Hepatocyte (in vitro differentiated cells): ENCODE measurements at regions not wholly inside any gene's neighbourhood (a gene's known extent, or its start where the extent isn't known, plus 50 kb on each side); places are given as distances from the start of the nearest gene placed in this dataset.

Experiments used
- DNase-seq: peaks from one replicate; pipeline ENCODE4 v3.0.0-alpha.2; 2016; ENCODE audit warnings: low spot score
- H2AFZ ChIP-seq: fragments of 200-600 bp; sonication (generic); 2 replicates; pipeline ENCODE4 v1.6.0; 2016; ENCODE audit warnings: antibody characterized with exemption, mild to moderate bottlenecking
- H3K27ac ChIP-seq: fragments of 200-600 bp; sonication (generic); 2 replicates; pipeline ENCODE4 v1.5.1; 2016; ENCODE audit warnings: mild to moderate bottlenecking
- H3K27me3 ChIP-seq: fragments of 200-600 bp; sonication (generic); 2 replicates; pipeline ENCODE4 v1.6.1; 2016
- H3K36me3 ChIP-seq: fragments of 200-600 bp; sonication (generic); replicated peaks from 2 replicates; pipeline ENCODE4 v1.5.1; 2016; ENCODE audit warnings: low read depth; ENCODE audit not compliant: insufficient read depth
- H3K4me1 ChIP-seq: fragments of 200-600 bp; sonication (generic); 2 replicates; pipeline ENCODE4 v1.5.1; 2016; ENCODE audit warnings: mild to moderate bottlenecking, moderate library complexity; ENCODE audit not compliant: insufficient read depth
- H3K4me2 ChIP-seq: fragments of 200-600 bp; sonication (generic); 2 replicates; pipeline ENCODE4 v1.6.0; 2016
- H3K4me3 ChIP-seq: fragments of 200-600 bp; sonication (generic); 2 replicates; pipeline ENCODE4 v1.5.1; 2016; ENCODE audit warnings: mild to moderate bottlenecking
- H3K79me2 ChIP-seq: fragments of 200-600 bp; sonication (generic); 2 replicates; pipeline ENCODE4 v1.6.0; 2017; ENCODE audit warnings: mild to moderate bottlenecking
- H3K9me2 ChIP-seq: fragments of 200-600 bp; sonication (generic); replicated peaks from 2 replicates; pipeline ENCODE4 v1.6.0; 2017; ENCODE audit warnings: mild to moderate bottlenecking; ENCODE audit not compliant: insufficient read depth
- H3K9me3 ChIP-seq: fragments of 200-600 bp; sonication (generic); 2 replicates; pipeline ENCODE4 v1.5.1; 2016; ENCODE audit warnings: low read depth, mild to moderate bottlenecking
- H4K20me1 ChIP-seq: fragments of 200-600 bp; sonication (generic); 2 replicates; pipeline ENCODE4 v1.6.0; 2016; ENCODE audit warnings: mild to moderate bottlenecking; ENCODE audit not compliant: insufficient read depth, poor library complexity, severe bottlenecking
- EZH2 ChIP-seq: fragments of 200-600 bp; sonication (generic); IDR thresholded peaks from 2 replicates; pipeline ENCODE4 v1.6.1; 2016; ENCODE audit warnings: antibody characterized with exemption, mild to moderate bottlenecking, borderline replicate concordance
- EZH2phosphoT487 ChIP-seq: fragments of 200-600 bp; sonication (generic); IDR thresholded peaks from one replicate; pipeline ENCODE4 v1.6.1; 2018; ENCODE audit warnings: antibody characterized with exemption, mild to moderate bottlenecking, low read depth, moderate library complexity; ENCODE audit not compliant: unreplicated experiment, severe bottlenecking
- WGBS: methylation state at CpG from one replicate; pipeline ENCODE4 v1.1.6; 2016; ENCODE audit warnings: low lambda C conversion rate; ENCODE audit errors: missing lambda C conversion rate; 5-methylcytosine and 5-hydroxymethylcytosine counted together
- TF ChIP-seq, protein P1 (sequence below): fragments of 200-600 bp; sonication (generic); IDR thresholded peaks from 2 replicates; pipeline ENCODE4 v1.5.1; 2016; ENCODE audit warnings: antibody characterized with exemption, mild to moderate bottlenecking; ENCODE audit not compliant: poor library complexity

DNA sequence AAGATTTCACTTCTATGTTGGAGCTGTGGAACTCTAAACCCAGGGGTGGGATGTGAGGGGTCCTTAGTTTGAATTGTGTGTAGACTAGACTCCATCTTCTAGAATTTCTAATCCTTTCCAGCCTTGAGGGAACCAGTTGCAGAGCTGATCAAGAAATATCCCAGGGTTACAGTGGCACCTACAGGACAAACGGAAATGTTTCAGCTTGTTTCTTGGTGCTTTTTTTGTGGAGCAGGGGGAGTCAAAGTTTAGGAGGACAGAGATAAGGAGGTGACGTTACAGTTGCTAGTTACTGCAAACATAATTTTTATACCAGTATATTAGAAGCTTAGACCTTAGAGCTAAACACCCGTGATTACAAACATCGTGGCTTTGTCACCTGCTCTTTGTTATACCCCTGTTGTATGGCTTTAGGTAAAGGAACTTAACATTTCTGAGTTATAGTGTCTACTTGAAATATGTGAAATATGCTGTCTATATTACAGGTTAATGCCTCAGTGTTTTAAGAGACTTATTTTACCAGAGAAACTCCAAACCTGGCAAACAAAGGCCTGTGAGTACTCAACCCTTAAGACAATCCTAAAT lies 84.5 kb upstream of the DYNC1I1 start:
- Histone ChIP-seq H3K4me2 (no peak overlapping the region), H3K9me3 (no peaks in the 10 kb centered on the region)

DNA sequence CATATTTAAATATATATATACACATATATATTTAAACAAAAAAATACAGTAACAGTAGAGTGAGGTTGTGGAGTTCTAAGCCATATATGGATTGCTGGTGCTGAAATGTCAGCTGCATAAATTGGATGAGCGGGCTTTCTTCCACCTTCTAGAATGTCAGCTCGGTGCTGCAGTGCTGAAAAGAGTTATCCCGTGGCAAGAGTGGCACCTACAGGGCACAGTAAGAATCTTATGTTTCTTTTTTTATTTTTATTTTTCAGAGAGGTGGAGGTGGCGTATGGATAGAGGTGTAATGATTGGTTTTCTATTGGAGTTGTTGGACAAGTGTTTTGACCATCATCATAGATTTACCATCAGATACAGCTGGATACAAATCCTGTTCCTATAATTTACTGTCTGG lies 86.2 kb upstream of the DYNC1I1 start:
- no peaks in the 10 kb centered on the region for H3K9me2 ChIP-seq
- H3K9me3 ChIP-seq = no peaks in the 10 kb centered on the region
- H4K20me1 ChIP-seq = no peaks in the 10 kb centered on the region
- no peak overlapping the region for H3K27ac ChIP-seq
- peak; percentile 79 for DNase-seq
- no peak overlapping the region for H3K4me2 ChIP-seq
- no peak overlapping the region for H2AFZ ChIP-seq
- H3K4me1 ChIP-seq = no peaks in the 10 kb centered on the region
- no peak overlapping the region for H3K4me3 ChIP-seq
- TF ChIP-seq, protein P1, sequence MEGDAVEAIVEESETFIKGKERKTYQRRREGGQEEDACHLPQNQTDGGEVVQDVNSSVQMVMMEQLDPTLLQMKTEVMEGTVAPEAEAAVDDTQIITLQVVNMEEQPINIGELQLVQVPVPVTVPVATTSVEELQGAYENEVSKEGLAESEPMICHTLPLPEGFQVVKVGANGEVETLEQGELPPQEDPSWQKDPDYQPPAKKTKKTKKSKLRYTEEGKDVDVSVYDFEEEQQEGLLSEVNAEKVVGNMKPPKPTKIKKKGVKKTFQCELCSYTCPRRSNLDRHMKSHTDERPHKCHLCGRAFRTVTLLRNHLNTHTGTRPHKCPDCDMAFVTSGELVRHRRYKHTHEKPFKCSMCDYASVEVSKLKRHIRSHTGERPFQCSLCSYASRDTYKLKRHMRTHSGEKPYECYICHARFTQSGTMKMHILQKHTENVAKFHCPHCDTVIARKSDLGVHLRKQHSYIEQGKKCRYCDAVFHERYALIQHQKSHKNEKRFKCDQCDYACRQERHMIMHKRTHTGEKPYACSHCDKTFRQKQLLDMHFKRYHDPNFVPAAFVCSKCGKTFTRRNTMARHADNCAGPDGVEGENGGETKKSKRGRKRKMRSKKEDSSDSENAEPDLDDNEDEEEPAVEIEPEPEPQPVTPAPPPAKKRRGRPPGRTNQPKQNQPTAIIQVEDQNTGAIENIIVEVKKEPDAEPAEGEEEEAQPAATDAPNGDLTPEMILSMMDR = peak; percentile 68
- TF ChIP-seq EZH2phosphoT487 (no peak), EZH2 (no peak)
- whole genome bisulfite sequencing = 22% methylated on average over 4 of the region's 4 CpGs
- H3K27me3 ChIP-seq = no peaks in the 10 kb centered on the region
- H3K79me2 ChIP-seq = no peaks in the 10 kb centered on the region
- H3K36me3 ChIP-seq = no peaks in the 10 kb centered on the region

More for the DNA sequence above, 84.5 kb upstream of the DYNC1I1 start:
- no peaks in the 10 kb centered on the region for H3K36me3 ChIP-seq
- H3K4me3 ChIP-seq = no peak overlapping the region
- H2AFZ ChIP-seq = no peak overlapping the region
- H3K27me3 ChIP-seq = no peaks in the 10 kb centered on the region
- H3K9me2 ChIP-seq = no peaks in the 10 kb centered on the region
- WGBS = 17% methylated on average over 4 of the region's 4 CpGs
- no peaks in the 10 kb centered on the region for H4K20me1 ChIP-seq
- peak; percentile 52 for DNase-seq
- no peaks in the 10 kb centered on the region for H3K4me1 ChIP-seq
- H3K27ac ChIP-seq = no peak overlapping the region
- no peak for TF ChIP-seq EZH2
- TF ChIP-seq, protein P1 = peak; percentile 62
- H3K79me2 ChIP-seq = no peaks in the 10 kb centered on the region

DNA sequence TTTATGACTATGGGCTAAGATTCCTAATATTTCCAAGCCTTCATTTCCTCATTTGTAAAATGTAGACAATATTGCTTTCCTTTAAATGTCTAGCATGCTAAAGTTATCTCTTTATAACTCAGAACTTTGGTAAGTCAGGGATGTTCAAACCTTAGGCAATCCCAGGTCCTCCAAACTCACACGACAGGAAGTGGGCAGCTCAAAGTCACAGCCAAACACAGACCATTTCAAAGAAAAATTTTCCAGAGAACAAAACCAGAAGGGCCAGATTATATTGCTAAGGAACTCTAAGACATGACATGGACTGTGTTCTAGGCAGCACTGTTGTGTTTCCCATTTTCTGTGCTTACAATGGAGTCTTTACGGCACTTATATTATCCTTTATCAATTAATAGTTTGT lies 87.8 kb upstream of the DYNC1I1 start:
- Histone ChIP-seq H3K9me2 (no peaks in the 10 kb centered on the region), H3K4me3 (no peak overlapping the region), H3K4me2 (no peak overlapping the region), H3K9me3 (no peaks in the 10 kb centered on the region), H3K27ac (no peak overlapping the region), H2AFZ (no peak overlapping the region), H4K20me1 (no peaks in the 10 kb centered on the region), H3K79me2 (no peaks in the 10 kb centered on the region), H3K27me3 (no peaks in the 10 kb centered on the region), H3K4me1 (no peaks in the 10 kb centered on the region), H3K36me3 (no peaks in the 10 kb centered on the region)
- 57% methylated on average over 2 of the region's 2 CpGs for WGBS
- DNase-seq = no peak
- TF ChIP-seq EZH2 (no peak), EZH2phosphoT487 (no peak)
- TF ChIP-seq, protein P1 = no peak

DNA sequence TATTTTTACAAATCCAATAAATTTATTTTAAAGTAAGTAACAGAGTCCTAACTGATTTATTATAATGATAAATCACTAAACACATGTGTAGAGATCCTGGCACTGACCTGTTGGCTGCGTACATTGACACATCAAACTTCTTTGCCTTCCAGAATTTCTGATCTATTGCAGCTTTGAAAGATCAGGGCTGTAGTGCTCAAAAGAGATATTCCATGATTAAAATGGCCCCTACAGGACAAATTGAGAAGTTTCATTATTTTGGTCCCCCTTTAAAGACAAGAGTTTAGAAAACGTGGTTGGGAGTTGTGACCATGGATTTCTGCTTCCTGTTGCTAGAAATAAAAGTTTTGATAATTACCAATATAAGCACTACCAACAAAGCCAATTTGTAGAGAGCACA lies 87.7 kb upstream of the PDK4 start:
- TF ChIP-seq EZH2 (no peak), EZH2phosphoT487 (no peak)
- TF ChIP-seq, protein P1 = peak; percentile 76
- DNase-seq = peak; percentile 61

More for the DNA sequence above, 87.7 kb upstream of the PDK4 start:
- H3K4me2 ChIP-seq = no peak overlapping the region
- no peaks in the 10 kb centered on the region for H3K9me3 ChIP-seq
- H3K9me2 ChIP-seq = no peaks in the 10 kb centered on the region
- H3K27ac ChIP-seq = no peak overlapping the region
- H2AFZ ChIP-seq = no peak overlapping the region
- WGBS = 32% methylated on average over 2 of the region's 2 CpGs
- H4K20me1 ChIP-seq = no peaks in the 10 kb centered on the region
- no peaks in the 10 kb centered on the region for H3K4me1 ChIP-seq
- no peaks in the 10 kb centered on the region for H3K27me3 ChIP-seq
- H3K79me2 ChIP-seq = no peaks in the 10 kb centered on the region
- H3K36me3 ChIP-seq = no peaks in the 10 kb centered on the region
- no peak overlapping the region for H3K4me3 ChIP-seq
